ENCODE measurements at regions not wholly inside any gene's neighbourhood (a gene's known extent, or its start where the extent isn't known, plus 50 kb on each side); places are given as distances from the start of the nearest gene placed in this dataset.

GRCh38 chr18:34978533-34978893 is 62.7 kb upstream of the MAPRE2 start:
- no peak for DNase-seq (ENCODE audit: low read depth)

- DNase-seq (ENCODE audit: low read depth) = peak; percentile 94
Observed at GRCh38 chr18:34978953-34979608, 62.1 kb upstream of the MAPRE2 start.

GRCh38 chr18:34981487-34981886 is 59.7 kb upstream of the MAPRE2 start:
- no peak for DNase-seq (ENCODE audit: low read depth)

GRCh38 chr18:34985963-34986362 is 55.2 kb upstream of the MAPRE2 start:
- no peak for DNase-seq (ENCODE audit: low read depth)

GRCh38 chr18:34990597-34990996 is 50.6 kb upstream of the MAPRE2 start:
- peak; percentile 66 for DNase-seq (ENCODE audit: low read depth)

- DNase-seq (ENCODE audit: low read depth) = no peak
Observed at GRCh38 chr18:34991152-34991551, 50.1 kb upstream of the MAPRE2 start.
